Stimulated activated CD4-positive, alpha-beta T cell treated with anti-CD3 and anti-CD28 coated beads, Interleukin-15, amount 100 ng/mL, for 24 hours (primary cell): ENCODE measurements at regions not wholly inside any gene's neighbourhood (a gene's known extent, or its start where the extent isn't known, plus 50 kb on each side); places are given as distances from the start of the nearest gene placed in this dataset.
"Not testable (repeated sequence)": the region's sequence is repeated elsewhere in the genome, so short reads cannot be mapped to it uniquely, and the experiment has no call there.

Source experiments
- DNase-seq: peaks from one replicate; pipeline ENCODE4 v3.0.0-alpha.2; 2020

DNA sequence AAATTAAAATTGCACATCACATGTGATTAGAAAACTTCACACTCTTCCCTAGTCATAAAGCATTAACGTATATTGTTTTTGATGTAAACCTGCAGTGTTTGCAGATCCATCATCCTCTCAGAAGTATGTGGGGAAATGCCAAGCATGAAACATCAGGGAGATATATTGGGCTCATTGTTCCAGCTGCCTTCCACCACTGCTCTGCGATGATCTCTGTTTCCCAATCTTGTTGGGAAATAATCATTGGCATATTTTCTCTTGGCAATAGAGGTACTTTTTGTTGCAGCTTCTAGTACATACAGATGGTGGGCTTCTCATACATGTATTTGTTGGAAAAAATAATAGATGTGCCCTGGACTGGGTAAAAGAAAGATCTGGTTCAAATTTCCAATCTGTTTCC, 466.3 kb upstream of the HS3ST1 start:
- no peak for DNase-seq

DNA sequence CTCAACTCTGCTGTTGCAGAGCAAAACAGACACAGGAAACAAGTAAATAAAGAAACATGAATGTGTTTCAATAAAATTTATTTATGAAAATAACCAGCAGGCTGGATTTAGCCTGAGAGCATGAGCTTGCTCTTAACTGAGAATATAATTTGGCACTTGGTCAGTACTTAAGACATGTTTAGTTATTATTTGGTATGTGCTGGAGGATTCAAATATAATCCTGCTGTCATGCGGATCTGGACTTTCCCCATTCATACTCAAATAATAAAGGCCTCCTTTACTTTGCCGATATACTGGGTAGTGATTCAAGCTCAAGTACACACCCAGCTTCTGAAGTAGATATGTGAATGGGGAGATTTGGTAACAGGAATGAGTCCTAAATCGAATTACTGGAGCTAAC, 465.5 kb upstream of the HS3ST1 start:
- no peak for DNase-seq

DNA sequence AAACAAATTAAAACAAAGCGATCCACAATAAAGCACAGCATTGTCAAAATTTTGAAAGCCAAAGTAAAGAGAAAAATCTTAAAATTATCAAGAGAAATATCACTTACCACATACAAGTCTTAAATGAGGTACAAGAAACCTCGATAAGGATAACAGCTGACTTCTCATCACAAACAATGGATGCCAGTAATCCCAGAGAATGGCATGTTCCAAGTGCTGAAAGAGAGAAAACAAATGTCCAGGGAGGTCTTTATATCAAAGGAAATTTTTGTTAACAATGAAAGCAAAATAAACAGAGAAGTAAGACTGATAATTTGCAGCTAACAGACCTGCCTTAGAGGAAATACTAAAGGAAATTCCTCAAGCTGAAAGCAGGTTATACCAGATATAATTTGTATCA, 460.4 kb upstream of the HS3ST1 start:
- DNase-seq, result no peak

DNA sequence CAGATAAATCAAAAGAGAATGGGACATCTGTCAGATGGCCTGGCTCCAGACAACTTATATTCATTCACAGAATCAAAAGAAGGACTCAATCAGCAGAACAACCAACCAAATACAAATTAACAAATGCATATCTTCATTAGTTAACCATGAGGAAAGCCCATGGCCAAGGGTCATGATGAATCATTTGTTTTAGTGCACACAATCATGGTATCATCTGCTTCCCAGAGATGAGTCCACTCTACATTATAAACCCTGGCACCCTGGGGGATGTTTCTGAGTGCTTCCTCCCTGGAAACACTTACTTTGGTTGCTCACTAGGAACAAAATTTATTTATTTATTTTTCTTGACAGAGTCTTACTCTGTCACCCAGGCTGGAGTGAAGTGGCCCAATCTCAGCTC, 453.3 kb upstream of the HS3ST1 start:
- DNase-seq, result no peak

DNA sequence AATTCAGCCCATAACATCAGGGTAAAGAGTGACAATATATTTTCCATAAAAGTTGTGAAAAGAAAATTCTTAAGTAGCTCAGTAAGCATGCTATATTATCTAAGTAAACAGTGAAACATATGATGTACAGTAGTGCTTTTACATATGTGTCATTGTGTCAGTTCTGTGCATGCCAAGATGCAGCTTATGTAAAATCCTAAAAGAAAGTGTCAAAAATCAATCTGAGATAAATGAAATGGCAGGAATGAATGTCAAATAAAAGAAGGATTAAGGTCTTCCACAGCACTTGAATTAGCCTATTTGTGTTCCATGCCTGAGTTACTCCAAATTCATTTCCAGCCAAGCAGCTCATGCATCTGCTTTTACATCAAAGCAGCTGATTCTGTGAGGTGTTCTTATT, 452.7 kb upstream of the HS3ST1 start:
- no peak for DNase-seq

DNA sequence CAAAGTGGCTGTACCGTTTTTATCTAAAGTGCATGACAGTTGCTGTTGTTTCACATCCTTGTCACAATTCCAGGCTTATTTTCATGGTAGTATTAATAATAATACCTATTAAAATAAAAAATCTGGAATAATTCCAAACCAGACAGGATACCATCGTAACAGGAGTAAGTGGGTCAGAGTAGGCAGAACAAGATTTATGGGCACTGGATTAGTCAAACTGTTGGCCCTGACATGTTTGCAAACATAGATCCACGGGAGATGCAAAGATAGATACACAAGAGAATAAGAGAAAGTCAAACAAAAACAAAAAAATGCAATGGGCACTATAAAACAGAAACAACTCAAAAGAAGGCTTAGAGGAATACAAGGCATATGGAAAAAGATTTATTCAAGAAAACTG, 449.5 kb upstream of the HS3ST1 start:
- DNase-seq, result no peak

DNA sequence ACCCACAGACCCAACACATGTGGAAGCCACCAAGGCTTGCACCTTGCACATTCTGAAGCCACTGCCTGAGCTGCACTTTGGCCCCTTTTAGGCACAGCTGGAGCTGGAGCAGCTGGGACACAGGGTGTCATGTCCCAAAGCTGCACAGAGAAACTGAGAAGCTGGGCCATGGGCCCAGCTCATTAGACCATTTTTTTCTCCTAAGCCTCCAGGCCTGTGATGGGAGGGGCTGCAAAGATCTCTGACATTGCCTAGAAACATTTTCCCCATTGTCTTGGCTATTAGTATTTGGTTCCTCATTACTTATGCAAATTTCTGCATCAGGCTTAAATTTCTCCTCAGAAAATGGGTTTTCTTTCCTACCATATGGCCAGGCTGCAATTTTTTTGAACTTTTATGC, 447.4 kb upstream of the HS3ST1 start:
- no peak for DNase-seq

DNA sequence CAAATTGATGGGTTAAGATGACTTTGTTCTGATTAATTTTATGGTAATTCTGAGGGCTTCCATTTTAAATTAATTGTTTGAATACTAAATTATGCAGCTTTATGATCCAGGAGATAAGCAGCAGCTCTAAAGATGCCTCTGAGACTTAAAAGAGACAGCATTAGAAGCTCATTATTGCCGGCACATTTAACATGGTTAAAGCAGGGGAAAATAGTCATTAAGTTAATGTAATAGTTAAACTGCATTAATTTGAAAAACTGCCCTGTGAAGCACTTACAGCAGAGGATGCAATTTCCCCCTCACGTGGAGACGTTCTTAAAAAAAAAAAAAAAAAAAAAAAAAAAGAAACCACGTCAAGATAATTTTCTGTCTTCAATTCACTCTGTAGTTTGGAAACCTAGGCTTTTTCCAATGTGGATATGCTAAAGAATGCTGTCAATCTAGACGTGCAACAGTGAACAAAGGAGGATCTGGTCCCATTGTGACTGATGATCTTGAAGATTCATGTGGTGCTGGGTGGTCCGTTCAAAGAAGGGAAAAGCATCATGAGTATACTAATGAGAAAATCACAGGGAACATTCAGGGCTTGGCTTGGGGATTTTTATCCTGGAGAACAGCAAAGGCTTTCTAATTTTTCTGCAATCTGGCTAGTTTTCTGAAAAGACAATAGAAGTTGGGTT, 440.6 kb upstream of the HS3ST1 start:
- no peak for DNase-seq

DNA sequence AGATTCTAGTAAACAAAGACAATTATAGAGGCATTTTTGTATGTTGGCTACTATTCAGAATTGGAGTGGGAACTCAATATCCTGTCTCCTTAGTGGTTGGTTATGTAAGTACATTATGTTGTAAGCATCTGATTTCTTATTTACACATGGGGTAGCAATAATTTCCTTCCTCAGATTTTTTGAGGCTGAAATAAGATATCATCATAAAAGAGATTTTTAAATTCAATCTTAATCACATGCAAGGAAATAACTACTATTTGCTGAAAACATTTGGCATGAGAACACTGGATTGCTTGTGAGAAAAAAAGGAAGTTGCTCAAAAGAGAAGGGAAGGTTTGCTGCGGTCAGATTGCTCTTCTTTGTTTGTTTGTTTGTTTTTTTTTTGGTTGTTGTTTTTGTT, 437.7 kb upstream of the HS3ST1 start:
- DNase-seq, result no peak

DNA sequence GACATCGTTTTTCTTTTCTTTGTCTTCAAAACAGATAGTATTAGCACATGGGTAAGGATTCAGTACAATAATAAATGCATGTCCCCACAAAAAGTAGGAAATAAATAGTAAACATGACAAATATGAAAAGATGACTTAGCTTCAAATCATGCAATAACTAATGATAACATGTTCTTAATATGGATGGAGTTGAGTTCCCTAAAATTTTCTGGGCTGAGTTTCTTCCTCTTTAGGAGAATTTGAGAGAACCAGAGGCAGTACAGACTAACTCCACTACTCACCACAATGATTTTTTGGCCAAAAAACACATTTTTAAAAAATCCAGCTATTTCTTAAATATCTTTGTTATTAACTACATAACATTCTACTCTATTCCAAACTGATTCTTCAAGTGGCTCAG, 432.3 kb upstream of the HS3ST1 start:
- no peak for DNase-seq

DNA sequence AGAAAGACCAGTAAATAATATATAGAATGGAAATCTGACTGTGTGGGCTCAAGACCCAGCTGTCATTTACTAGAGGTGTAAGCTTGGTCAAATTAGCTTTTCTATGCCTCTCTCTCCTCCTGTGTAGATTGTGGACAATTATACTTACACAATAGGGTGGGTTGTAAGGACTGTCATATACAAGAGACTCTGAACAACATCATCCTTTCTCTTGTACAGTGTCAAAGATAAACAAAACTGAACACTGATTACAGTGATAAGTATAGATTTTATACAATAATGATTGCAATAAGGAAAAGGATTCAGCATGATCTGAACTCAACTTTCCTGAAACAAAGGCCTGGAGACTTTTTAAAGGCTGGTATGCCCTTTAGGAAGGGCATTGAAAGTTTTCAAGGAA, 429.2 kb upstream of the HS3ST1 start:
- no peak for DNase-seq

DNA sequence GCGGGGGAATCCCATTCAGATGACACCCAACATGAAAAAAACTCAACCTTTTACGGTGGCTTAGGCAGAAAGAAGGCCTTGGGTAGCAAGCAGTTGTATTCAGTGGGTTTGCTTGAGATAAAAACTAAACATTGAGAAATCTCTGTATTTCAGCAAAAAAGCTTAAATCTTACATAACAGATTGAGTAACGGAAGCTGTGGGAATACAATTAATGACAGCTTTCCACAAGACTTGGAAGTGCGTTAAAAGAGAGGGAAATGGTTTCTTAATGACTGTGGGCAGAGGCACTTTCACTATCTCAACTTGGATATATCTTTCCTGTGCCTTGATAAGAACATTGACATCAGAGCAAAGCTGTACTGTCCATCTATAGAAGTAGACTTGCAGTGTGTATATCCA, 418.5 kb upstream of the HS3ST1 start:
- no peak for DNase-seq

DNA sequence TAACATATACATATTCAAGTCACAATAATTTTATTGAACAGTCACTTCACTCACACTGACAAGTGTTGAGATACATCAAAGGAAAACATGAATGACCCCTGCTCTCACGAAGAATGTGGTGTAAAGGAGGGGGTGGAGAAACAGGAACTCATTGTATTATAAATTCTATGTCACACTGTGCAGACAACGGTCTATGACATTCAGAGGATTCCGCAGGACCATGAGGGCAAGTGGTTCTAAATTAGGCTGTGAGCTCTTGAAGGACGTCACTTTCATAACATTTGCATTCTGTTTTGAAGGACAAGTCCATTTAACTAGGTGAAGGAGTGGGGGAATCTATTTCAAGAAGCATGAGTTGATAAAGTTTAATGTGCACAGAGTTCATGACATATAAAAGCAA, 415.2 kb upstream of the HS3ST1 start:
- DNase-seq, result no peak

DNA sequence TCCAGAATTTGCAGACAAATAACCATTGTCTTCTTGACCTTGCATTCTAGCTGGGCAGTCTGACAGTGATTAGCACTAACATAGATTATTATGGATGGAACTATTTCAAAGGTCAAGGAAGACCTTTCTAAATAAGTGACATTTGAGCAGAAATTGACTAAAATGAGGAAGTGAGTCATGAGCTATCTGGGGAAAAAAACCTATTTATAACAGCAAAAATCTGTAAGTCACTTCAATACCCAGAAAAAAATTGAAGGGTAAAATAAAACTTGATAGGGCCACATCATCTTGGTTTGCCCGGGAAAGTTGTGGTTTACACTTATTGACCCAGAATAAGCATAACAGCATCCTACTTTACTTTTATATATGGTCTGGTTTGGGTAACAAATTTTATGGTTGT, 414.6 kb upstream of the HS3ST1 start:
- DNase-seq, result no peak

DNA sequence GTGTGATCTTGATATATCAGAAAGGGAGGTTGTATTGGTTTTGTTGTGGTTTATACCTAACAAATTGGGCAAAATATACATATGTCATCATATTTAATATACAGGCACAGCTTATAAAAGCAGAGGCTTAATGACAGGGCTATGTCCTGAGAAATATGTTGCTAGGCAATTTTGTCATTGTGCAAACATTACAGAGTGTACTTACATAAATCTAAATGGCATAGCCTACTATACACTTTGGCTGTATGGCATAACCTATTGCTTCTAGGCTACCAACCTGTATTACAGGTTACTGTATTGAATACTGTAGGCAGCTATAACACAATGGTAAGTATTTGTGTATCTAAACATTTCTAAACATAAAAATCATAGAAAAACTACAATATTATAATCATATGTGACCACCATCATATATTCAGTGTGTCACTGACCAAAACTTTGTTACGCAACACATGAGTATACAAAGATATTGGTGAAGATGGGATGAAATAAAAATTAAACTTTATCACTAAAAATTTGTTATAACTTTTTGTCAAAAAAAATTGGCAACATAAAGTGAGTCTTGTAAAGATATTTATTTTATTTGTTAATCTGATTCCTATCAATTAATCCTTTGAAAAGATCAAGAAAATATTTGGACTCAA, 414.0 kb upstream of the HS3ST1 start:
- no peak for DNase-seq

DNA sequence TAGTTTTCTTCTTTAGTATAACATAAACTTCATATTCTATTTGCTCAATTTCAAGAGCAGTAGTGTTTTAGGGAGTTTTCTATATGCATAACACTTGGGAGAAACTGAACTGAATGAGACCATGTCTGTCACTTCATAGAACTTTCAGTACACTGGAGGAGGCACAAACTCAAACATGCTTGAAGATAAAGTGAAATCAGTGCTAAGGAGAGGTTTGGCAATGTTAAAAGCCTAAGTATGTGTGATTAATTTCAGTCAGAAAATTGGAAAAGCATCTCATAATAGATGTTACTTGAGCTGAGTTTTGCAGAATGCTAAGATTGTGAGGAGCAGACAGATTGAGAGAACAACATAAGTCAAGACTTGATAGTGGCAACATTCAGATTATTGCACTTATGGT, 411.2 kb upstream of the HS3ST1 start:
- no peak for DNase-seq

DNA sequence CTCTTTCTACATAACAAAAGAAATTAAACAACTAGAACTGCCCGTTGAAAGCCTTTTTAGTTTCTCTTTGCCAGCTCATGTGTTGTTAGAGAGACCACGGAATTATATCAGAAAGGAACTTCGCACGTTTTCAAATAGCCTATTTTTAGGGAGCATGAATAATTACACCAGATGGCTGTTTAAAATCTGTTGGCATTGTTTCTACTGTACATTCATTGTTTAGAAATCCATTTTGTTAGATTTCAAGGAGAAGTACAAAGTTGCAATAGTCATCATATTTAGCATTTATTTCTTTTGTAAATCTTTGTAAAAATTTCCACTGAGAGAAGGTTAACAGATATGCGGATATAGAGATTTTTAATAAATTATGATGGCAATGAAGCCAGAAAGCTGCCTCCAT, 403.0 kb upstream of the HS3ST1 start:
- DNase-seq, result no peak

DNA sequence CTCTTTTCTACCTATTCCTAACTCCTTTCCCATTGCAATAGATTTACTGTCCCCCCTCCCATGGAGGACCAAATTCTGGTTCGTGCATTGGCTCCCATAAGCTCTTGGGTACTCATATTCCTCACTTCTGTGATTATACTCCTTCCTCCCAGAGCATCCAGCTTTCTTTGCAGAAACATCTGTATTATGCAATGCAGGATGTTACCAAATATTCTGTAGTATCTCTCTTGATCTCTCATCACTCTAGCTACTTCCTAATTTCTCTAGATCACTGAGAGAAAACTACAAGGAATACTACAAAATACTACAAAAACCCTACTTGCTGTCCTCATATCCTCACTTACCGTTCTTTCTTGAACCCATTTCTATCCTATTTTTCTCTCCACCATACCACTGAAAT, 395.9 kb upstream of the HS3ST1 start:
- no peak for DNase-seq

DNA sequence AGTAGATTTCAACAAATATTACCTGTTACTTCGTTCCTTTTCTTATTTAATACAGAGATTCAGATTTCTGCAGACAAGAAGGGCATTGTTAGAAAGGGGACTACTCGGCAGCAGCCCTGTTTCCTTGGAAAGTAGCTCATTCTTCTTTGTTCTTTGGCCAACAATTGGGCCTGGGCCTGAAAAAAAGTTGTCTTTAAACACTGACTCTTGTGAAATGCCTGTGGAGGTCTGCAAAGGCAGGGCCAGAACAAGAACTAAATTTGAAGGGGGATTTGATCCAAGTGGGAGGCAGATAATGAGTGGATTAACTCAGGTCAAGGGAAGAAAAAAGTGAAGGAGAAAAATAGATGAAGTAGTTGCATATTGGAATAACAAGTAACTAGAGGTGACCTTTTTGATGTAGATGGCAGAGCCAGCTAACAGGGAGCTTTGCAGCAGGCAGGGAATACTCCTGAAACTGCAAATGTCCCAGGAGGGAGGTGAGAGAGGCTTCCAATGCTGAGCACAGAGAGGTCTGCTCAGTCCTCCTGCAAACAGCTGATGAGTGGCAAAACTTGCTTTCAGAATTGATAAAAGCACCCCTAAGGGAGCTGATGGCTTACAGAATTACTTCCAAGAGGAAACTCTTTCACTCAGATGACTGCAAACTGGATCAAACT, 393.2 kb upstream of the HS3ST1 start:
- no peak for DNase-seq

DNA sequence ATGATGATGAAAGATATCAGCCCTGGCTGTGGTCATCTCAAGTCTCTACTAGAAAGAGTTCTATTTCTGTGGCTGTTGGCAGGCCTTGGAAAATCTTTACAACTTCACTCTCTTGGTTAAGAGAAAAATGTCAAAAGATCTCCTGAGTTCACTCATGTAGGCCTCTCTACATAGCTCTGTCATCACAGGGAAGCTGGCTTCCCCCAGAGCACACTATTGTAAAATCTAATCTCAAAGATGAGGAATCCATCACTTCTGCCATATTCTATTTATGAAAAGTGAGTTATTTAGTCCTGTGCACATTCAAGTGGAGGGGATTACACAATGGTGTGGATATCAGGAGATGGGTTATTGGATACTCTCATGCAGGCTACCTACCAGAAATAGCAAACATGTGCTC, 388.4 kb upstream of the HS3ST1 start:
- DNase-seq, result no peak

DNA sequence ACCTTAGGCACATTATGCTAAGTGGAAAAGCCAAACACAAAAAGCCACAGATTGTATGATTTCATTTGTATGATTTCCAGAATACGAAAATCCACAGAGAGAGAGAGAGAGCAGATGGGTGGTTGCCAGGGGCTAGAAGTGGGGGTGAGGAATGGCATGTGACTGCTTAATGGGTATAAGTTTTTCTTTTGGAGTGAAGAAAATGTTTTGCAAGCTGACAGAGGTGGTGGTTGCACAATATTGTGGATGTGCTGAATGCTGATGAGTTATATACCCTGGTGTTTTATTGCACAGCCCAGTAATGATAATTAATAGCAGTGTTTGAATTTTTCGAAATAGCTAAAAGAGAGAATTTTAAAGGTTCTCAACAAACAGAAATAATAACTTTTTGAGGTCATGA, 386.1 kb upstream of the HS3ST1 start:
- no peak for DNase-seq

DNA sequence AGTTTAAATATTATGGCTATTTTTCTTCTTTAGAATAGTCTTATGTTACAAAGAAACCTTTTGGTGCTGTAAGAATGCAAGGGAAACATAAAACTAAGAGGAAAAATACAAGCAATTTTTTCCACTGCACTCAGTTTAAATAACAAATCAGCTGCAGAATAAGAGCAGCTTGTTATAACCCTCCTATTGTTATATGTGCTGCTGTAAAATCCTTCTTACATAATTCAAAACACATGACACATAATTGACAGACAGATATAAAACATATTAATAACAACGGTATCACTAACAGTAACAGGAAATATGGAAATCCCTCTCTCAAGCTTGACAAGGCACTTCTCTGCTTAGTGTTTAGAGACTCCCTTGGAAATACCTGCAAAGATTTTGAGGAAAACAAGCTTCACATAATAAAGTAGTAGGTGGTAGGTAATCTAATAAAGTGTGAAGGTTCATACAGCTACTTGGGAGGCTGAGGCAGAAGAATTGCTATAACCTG, 385.3 kb upstream of the HS3ST1 start:
- no peak for DNase-seq

DNA sequence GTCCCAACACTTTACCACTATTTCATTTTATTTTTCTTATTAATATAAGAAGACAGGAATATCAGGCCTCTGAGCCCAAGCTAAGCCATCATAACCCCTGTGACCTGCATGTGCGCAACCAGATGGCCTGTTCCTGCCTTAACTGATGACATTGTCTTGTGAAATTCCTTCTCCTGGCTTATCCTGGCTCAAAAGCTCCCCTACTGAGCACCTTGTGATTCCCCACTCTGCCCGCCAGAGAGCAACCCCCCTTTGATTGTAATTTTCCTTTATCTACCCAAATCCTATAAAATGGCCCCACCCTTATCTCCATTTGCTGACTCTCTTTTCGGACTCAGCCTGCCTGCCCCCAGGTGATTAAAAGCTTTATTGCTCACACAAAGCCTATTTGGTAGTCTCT, 382.8 kb upstream of the HS3ST1 start:
- DNase-seq, result not testable (repeated sequence)

DNA sequence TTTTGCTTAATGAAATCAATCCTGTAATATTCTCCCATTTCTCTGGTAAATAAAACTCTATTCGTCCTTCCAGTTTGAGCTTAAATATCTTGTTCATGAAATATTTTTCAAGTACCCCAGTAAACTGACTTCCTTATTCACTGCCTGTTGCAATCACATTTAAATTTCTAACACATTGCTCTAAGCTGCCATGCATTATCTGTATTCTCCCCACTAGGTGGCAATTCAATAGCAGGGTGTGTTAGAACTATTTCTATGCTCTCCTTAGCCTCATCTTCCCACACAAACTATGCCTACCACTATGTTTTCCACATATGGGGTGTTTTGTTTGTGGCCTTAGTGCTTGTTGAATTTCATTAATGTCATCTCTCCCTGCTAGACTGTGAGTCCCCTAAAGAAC, 377.1 kb upstream of the HS3ST1 start:
- DNase-seq, result no peak
